ENCODE measurements at regions not wholly inside any gene's neighbourhood (a gene's known extent, or its start where the extent isn't known, plus 50 kb on each side); places are given as distances from the start of the nearest gene placed in this dataset.

DNA sequence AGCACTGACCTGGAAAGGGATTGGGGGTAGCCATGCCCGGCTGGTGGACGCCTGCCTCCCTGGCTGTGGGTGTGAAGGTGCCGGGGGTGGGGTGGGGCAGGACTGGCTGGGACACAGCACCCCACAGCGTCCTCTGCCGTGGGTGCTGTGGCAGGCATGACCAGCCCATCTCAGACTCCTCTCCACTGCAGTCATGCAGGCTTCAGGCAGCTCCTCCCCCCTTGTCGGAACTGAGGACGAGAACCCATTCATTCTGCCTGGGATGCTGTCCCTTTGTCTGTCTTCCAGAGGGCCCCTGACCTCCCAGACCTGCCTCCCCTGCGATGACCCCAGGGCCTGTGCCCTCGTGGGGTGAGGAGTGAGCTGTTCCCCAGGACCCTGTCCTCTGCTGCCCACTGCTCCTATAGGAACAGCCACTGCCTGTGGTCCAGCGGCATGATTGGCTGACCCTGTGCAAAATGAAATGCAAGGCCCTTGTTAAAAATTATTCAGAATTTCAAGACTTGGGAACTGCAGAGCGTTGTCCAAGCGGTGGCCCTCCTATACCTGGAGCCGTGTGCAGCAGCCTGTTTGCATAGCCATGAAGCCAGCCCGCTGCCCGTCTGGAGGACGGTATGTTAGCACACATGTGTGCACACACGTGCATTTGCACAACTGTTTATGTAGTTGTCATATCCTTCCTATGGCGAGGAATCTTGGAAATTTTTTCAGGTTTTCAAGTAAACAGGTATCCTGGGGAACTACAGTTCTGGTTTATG is 1122.3 kb downstream of the BRD1 start:
- DNase-seq (ENCODE audit: low read depth, low spot score), result no peak
- in situ Hi-C loops (cut with HindIII; ENCODE audit: low pct_unique_long_range_greater_than_20kb, low sequenced_read_pairs), result no loop called here

DNA sequence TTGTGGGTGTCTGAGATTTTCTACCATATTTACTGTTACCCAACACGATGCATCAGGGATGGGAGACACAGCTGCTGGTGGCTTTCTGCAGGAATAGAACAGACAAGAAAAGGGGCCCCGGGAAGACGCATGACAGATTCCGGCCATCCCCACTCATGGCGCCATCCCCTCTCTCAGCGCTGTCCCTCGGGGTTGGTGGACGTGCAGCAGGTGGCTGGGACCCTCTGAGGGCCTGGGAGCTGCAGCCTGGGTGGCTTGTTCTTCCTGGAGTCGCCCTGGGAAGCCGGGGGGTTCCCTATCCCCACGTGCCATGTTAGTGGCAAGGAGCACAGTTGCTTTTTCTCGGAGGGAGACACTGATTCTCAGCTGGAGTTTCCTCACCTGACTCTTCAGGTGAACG is 1123.3 kb downstream of the BRD1 start:
- in situ Hi-C loops (cut with HindIII; ENCODE audit: low pct_unique_long_range_greater_than_20kb, low sequenced_read_pairs), result no loop called here
- no peak for DNase-seq (ENCODE audit: low read depth, low spot score)

DNA sequence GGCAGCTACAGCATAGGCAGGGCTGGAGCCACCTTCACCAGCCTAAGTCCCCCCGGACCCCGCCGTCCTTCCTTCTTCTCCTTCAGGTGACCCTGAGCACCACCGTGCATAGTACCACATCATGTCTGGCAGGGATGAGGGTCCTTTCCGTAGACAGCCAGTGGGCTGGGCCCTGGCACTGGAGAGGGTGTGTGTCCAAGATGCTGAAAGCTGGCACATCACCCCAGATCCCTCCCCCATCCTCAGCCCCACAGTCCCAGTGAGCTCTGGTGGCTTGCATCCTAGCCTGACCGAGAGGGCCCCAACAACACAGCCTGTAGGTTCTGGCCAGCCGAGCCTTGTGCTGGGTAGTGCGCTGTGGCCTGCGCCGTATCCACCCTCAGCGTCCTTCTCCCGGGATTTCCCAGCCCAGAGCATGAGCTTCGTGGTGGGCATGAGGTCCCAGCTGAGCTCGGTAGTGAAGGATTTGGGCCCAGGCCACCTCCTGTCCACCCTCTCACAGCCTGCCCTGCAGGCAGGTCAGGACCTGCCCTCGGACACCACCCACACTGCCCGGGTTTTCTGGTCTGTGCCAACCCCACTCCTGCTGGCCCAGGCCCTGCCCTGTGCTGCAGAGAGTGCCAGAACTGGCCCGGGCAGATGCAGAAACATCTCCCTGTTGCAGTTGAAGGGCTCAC is 1124.3 kb downstream of the BRD1 start:
- DNase-seq (ENCODE audit: low read depth, low spot score), result no peak
- in situ Hi-C loops (cut with HindIII; ENCODE audit: low pct_unique_long_range_greater_than_20kb, low sequenced_read_pairs), result no loop called here

DNA sequence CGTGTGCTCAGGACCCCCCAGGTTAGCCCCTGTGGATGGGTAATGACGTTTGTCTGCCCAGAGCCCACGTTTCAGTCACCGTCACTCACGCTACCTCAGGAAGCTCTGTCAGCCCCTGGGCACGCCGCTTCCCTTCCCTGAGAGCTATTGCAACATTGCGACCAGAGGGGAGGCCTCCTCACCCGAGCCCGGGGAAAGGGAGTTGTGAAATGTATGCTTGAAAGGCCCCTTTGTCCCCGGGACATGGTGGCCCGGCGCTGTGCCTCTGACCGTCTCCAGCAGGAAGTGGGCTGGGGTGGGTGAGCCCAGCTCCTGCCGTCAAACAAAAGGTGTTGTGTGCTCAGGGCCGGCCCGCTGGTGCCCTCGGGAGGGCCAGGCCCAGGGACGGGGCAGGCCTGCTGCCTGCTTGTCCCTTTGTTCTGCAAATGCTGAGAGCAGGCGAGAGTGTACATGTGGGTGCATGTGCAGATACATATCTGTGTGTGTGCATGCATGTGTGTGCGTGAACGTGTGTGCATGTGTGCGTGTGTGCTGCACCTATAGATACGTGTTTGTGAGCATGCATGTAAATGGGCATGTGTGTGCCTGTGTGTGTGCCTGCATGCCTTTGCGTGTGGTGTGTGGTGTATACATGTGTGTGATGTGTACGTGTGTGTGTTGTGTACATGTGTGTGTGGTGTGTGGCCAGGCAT is 1125.0 kb downstream of the BRD1 start:
- in situ Hi-C loops (cut with HindIII; ENCODE audit: low pct_unique_long_range_greater_than_20kb, low sequenced_read_pairs), result no loop called here

DNA sequence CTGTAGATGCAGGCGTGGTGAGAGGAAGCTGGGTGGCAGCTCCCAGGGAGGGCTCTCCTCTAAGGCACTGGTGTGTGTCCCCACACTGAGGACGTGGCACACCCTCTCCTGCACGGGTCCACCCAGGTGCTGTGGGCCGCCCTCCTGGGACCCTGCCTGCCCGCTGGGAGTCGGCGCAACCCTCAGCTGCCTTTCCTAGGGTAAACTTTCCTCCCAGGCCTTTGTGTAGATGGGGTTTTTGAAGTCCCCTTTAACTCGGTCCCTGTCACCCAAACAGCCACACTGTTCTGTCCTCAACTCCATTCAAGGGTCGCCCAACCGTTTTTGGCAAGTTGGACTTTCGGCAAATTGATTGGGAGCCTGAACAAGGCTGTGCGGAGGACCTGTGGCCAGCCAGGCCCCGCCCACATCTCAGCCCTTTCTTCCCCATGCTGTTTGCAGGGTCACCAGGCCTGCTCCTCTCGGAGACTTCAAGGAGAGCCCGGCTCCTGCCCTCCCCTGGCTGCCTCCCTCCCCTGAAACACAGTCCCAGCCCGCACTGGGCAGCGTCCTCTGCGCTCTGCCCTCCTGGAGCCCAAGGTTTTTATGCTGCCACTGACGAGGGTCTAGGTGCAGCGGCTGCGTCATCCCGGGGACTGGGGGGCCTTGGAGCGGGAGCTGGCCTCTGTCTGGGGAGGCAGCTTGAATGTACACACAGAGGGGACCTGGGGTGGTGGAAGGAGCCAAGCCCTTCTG is 1126.2 kb downstream of the BRD1 start:
- in situ Hi-C loops (cut with HindIII; ENCODE audit: low pct_unique_long_range_greater_than_20kb, low sequenced_read_pairs), result no loop called here

More for the DNA sequence above, 1125.0 kb downstream of the BRD1 start:
- peak; percentile 99 for DNase-seq (ENCODE audit: low read depth, low spot score)

DNA sequence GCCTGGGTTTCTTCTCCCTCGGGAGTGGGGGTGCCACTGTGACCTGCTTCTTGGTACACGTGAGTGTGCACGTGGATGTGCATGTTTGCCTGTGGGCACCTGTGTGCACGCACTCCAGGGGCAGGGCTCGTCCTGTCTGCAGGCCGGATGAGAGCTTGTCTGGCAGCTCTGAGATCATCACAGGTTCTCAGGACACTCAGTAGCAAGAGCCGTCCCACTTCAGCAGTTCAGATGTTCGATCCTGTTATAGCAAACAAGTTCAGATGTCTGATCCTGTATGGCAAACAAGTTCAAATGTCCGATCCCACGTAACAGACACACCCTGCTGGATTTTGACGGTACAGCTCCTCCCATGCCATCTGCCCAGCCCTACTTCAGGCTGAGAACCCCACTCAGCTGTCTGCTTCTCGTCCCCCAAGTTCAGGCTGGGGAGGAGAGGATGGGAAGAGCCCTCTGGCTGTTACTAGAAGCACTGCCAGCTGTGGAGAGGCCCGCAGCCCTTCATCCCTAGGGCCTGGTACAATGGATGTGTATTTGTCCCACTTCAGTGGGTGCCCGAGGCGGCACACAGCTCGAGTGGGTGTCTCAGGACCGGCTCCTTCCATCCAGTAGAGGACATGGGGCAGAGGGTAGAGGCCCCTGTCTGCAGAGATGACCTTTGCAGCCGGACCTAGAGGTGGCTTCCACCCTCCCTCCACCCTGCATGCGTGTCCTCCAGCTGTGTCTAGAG is 1126.9 kb downstream of the BRD1 start:
- in situ Hi-C loops (cut with HindIII; ENCODE audit: low pct_unique_long_range_greater_than_20kb, low sequenced_read_pairs), result no loop called here
- peak; percentile 17 for DNase-seq (ENCODE audit: low read depth, low spot score)

More for the DNA sequence above, 1126.2 kb downstream of the BRD1 start:
- DNase-seq (ENCODE audit: low read depth, low spot score), result no peak

DNA sequence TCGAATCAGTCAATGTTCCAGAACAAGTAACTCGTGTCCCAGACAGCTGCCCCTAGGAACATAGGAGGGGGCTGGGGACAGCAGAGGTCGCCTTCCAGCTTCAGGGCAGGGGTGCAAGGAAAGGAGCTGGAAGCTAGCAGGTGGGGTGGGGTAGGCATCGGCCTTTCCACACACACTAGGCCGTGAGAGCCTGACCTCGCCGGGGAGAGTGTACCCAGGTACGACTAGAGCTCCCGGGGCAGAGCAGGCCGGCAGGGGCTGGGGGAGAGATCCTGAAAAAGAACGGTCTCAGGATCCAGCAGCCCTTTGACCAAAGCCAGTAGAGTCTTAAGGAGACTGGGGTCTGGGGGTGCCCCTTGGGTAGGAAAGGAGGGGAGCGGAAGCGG is 1127.5 kb downstream of the BRD1 start:
- in situ Hi-C loops (cut with HindIII; ENCODE audit: low pct_unique_long_range_greater_than_20kb, low sequenced_read_pairs), result no loop called here
- no peak for DNase-seq (ENCODE audit: low read depth, low spot score)

DNA sequence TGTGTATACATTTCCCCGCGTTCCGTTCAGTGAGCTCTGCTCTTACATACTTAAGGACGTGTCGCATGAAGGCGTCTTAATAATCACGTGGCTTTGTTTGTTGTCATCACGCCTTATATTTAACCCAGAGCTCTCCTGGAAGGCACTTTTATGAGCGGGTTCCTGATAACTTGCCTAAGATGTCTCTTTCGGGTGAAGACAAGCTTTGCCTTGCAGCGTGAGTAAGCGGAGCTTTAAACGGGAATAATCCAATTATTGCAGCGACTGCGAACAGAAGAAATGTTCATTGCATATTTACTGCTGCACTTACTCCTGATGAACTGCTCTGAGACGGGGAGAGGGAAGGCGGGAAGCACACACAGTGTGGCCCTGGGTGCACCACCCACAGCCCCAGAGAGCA is 1128.2 kb downstream of the BRD1 start:
- in situ Hi-C loops (cut with HindIII; ENCODE audit: low pct_unique_long_range_greater_than_20kb, low sequenced_read_pairs), result no loop called here
- DNase-seq (ENCODE audit: low read depth, low spot score), result no peak

DNA sequence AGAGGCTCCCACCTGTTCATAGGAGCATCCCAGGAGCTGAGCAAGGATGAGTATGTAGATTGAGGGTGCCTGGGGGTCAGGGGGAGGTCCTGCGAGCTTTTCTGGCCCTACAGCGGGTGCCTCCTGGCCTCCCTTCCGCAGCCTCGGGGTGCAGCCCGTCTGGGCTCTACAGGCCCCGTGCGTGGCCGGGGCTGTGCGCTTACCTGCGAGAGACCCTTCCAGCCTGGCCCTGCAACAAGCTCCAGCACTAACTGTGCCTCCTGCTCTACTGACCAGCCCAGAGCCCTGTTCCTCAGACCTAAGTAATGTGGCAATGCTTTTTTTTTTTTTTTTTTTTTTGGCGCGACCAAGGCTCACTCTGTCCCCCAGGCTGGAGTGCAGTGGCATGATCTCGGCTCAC is 1129.1 kb downstream of the BRD1 start:
- no peak for DNase-seq (ENCODE audit: low read depth, low spot score)
- in situ Hi-C loops (cut with HindIII; ENCODE audit: low pct_unique_long_range_greater_than_20kb, low sequenced_read_pairs), result no loop called here

DNA sequence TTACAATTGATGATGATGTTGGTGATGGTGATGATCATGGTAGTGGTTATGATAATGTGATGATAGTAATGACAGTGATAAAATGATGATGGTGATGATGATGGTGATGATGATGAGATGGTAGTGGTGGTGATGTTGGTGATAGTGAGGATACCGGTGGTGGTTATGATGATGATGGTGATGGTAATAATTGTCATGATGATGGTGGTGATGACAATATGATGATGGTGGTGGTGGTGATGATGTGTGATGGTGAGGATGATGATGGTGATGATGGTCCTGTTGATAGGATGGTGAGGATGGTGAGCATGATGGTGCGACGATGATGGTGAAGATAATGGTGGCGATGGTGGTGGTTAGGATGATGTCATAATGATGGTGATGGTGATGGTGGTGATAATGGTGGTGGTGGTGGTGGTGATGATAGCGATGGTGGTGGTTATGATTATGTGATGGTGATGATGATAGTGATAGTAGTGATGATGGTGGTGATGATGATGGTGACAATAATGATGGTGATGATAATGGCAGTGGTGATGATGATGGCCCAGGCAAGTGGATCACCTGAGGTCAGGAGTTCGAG is 1129.9 kb downstream of the BRD1 start:
- in situ Hi-C loops (cut with HindIII; ENCODE audit: low pct_unique_long_range_greater_than_20kb, low sequenced_read_pairs), result no loop called here
- no peak for DNase-seq (ENCODE audit: low read depth, low spot score)

DNA sequence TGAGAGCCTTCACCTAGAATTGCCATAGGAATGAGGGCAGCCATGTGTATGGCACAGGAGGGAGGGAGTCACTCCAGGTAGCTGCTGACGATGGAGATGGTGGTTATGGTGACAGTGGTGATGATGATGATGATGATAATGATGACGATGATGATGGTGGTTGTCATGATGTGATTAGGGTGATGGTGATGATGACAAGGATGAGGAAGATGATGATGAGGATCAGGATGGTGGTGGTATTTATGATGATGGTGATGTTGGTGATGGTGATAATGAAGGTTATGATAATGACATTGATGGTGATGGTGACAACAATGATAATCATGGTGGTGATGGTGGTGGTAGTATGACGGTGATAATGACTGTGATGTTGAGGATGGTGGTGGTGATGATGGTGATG is 1130.5 kb downstream of the BRD1 start:
- DNase-seq (ENCODE audit: low read depth, low spot score), result no peak
- in situ Hi-C loops (cut with HindIII; ENCODE audit: low pct_unique_long_range_greater_than_20kb, low sequenced_read_pairs), result no loop called here

DNA sequence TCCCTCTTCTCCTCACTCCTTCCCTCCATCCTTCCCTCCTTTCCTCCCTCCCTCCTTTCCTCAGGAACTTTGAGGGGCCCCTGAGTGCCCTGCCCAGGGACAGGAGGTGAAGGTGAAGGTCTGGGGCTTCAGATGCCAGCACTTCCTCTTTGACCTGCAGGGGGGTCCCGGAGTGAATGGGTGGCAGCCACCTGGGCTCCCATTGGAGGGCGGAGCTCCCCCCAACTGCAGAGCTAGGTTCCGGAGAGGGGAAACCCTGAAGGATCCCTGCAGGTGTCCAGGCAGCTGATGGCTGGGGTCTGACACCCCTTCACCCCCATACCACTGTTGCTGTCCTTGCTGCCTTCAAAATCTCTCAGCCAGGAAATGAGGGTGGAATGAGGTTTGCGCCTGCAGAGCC is 1131.3 kb downstream of the BRD1 start:
- DNase-seq (ENCODE audit: low read depth, low spot score), result no peak
- in situ Hi-C loops (cut with HindIII; ENCODE audit: low pct_unique_long_range_greater_than_20kb, low sequenced_read_pairs), result no loop called here

DNA sequence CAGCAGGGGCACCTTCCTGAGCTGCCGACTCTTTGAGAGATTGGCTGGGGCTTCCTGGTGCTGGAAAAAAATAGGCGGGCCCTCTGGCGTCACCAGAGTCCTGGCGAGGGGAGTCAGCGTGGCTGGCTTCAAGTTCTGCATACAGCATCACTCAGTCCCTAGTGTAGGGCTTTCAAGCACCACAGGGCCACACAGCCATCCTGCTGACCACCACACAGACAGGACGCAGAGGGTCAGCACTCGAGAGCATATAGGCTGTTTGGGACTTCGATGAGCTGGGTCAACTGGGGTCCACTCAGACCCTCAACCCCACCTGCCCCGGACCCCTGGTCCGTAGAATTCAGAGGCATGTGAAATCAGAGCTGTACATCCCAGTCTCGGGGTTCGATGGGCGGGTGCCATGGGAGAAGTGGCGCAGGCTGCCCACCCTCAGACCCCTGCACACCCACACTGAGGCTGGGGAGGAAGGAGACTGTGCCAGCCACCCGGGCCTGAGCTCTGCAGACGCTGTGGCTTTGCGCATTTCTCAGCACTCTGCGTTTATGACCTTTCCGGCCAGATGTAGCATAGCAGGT is 1131.9 kb downstream of the BRD1 start:
- no peak for DNase-seq (ENCODE audit: low read depth, low spot score)
- in situ Hi-C loops (cut with HindIII; ENCODE audit: low pct_unique_long_range_greater_than_20kb, low sequenced_read_pairs), result no loop called here

DNA sequence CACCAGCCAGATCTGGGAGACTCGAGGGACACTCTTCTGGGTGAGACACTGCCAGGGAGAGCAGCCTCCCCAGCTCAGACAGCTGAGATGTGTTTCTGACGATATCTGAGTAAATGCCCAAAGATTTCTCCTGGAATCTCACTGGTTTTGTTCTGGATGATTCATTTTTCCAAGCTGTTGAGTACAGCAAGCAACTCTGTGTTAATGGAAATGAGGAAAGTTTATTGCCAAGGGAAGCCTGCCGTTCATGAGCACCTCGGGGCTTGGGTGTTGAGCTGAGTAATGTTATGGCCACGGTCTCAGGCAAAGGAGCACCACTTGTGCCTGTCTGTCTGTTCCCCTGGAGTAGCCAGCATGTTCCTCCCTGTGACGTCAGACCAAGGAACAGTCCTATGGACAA is 1132.4 kb downstream of the BRD1 start:
- DNase-seq (ENCODE audit: low read depth, low spot score), result no peak
- in situ Hi-C loops (cut with HindIII; ENCODE audit: low pct_unique_long_range_greater_than_20kb, low sequenced_read_pairs), result no loop called here

DNA sequence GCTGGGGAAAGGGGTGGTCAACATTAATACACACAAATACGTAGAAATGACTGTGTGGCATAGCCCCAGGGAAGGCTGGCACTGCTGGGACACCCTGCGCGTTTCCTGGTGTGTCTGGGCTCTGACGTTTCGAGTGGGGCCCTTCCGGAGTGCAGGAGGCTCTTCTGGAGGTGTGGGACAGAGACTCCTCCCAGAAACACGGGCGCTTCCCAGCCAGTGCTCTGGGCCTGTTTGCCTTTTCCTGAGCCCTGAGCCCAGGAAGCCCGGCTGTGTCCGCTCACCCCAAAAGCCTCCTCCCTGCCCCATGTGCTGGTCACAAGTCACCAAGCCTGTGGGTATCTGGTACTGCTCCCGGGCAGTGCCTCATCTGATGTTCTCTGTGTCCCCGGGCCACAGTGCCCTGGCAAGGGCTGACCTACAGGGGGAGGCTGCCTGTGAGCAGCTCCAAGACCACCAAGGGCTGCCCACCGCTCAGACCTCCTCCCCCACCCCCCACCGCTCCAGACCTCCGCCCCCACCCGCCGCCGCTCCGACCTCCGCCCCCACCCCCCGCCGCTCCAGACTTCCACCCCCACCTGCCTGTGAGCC is 1133.3 kb downstream of the BRD1 start:
- in situ Hi-C loops (cut with HindIII; ENCODE audit: low pct_unique_long_range_greater_than_20kb, low sequenced_read_pairs), result no loop called here
- no peak for DNase-seq (ENCODE audit: low read depth, low spot score)

DNA sequence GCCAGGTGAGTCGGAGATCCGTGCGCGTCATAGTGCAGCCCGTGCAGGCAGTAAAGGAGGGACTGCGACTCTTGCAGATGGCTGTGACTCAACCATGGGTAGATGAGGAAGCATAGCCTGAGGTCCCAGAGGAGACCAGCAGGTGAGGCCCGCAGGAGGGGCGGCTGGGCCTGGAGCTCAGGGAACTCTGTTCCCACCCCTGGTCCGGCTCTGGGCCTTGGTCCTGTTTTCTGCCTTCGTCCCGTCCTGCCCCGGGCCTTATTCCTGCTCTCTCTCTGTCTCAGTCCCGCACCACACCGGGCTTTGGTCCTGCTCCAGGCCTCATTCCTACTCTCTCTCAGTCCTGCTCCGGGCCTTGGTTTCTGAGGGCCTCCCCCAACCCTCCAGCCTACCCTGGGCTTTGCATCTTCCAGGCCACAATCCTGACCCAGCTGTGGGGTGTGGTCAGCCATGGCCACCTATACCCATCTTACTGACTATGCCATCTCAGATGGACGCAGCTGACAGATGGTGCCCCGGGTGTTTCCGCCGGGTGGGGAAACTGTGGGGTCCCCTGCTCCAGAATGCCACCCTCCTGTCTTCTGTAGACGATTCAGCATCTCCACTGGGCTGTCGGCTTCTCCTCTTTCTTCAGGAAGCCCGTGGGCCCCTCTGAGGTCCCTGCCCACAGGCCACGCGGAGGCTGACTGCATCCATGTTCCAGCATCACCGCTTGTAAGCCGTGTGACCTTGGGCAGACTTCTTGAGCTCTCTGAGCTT is 1134.1 kb downstream of the BRD1 start:
- DNase-seq (ENCODE audit: low read depth, low spot score), result no peak
- in situ Hi-C loops (cut with HindIII; ENCODE audit: low pct_unique_long_range_greater_than_20kb, low sequenced_read_pairs), result no loop called here

Data from SK-MEL-5 (cell line).